ENCODE measurements at regions not wholly inside any gene's neighbourhood (a gene's known extent, or its start where the extent isn't known, plus 50 kb on each side); places are given as distances from the start of the nearest gene placed in this dataset.

- DNase-seq (ENCODE audit: low spot score), result no peak
Measured at GRCh38 chr16:86868070-86868469, 289.7 kb downstream of the FOXL1 start.

DNA sequence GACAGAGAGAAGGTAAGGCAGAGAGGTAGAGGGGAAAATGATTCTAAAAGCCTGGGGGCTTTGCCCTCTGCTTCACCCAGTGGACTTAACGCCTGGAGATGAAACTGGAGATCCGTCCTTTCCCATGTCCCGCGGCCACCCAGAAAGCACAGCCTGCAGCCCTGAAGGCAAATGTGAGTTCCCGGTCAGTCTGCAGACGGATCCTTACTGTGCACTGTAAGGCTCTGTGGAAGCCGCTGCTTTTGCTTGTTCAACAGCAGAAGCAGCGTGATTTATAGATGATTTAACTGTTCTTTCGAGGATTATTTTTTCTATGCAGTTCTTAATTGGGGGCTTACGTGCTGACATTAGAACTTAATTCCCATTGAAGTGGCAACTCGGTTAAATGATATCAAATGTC is 290.4 kb downstream of the FOXL1 start:
- DNase-seq (ENCODE audit: low spot score), result no peak

- no peak for DNase-seq (ENCODE audit: low spot score)
Measured at GRCh38 chr16:86869288-86870022, 291.1 kb downstream of the FOXL1 start.

DNA sequence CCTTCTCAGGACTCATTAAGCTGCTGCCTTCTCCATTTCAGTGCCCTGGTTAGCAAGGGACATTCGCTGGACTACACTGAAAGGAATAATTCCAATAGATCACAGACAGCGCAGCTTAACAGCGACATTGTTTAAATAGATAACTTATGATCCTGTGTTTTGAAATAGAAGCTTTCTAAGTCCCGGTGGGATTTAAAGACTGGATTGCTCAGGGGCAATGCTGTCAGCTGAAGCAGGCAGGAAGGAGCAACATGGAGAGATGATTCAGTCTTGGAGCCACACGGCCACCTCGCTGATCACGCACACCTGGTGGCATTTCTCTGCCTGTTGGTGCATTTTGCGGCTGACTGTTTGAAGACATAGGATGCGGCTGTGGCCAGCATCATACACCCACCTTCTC is 292.0 kb downstream of the FOXL1 start:
- no peak for DNase-seq (ENCODE audit: low spot score)

GRCh38 chr16:86872131-86872530 is 293.8 kb downstream of the FOXL1 start:
- DNase-seq (ENCODE audit: low spot score), result no peak

GRCh38 chr16:86872833-86873232 is 294.5 kb downstream of the FOXL1 start:
- no peak for DNase-seq (ENCODE audit: low spot score)

DNA sequence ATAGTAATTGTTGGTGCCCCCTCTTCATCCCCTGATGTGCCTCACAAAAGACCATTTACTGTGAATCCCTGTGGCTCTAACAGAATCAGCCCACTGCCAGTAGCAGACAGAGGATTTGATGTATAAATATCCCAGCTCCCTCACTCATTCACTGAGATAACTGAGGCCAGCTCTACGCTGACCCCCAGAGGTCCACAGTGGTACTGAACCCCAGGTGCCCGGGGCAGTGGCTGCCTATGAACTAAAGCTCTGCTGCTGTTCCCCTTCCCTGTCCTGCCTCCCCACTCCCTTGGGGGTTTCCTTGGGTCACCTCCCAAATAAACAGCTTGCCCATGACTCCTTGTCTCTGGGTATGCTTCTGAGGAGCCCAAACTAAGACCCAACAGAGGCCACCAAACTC is 295.8 kb downstream of the FOXL1 start:
- no peak for DNase-seq (ENCODE audit: low spot score)

- no peak for DNase-seq (ENCODE audit: low spot score)
Measured at GRCh38 chr16:86876499-86876898, 298.1 kb downstream of the FOXL1 start.

GRCh38 chr16:86877108-86877507 is 298.8 kb downstream of the FOXL1 start:
- DNase-seq (ENCODE audit: low spot score), result no peak

DNA sequence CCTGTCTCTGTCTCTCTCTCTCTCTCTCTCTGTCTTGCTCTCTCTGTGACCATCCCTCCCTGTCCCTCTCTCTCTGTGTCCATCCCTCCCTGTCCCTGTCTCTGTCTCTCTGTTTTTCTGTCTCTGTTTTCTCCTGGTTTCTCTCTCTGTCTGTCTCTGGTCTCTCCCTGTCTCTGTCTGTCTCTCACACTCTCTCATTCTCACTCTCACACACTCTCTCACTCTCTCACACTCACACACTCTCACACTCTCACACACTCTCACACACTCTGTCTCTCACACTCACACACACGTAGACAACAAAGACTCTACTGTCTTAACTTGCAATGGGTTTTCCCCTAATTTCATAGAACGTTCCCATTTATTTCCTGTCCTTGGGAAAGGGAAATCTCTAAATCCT is 299.5 kb downstream of the FOXL1 start:
- DNase-seq (ENCODE audit: low spot score), result no peak

DNA sequence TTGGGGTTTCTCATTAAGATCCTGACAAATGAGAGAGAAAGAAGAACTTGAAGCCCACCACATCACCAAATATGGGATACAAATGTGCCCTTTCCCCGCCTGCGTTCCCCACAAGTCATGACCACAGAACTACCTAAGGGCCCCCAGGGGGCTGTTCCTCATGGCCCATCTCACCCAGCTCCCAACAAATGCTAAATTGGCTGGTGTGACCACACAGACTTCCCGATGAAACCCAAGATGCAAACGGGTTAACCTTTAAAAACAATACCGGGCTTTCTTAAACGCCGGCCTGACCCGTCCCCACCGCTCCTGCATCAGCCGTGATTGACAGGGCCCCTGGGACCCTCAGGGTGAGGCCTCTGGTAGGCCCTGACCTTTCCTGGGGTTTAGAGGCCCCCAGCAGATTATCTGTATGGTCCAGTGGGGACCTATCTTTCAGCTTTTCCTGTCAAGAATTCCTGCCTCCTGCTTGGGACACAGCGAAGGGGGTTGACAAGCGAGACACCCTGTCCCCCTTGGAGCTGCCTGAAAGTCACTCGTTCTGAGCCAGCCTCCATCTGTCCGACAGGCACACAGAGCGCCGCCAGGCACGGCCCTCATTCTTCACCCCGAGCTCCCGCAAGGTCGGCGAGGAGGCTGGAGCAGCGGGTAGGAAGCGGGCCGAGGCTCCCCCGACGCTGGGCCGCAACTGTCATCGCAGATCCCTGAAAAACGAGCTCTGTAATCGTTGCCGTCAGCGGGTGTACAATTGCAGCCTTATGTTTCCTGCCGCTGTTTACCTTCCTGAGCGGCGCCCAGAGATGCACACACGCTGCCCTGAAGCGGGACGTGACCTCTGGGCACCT is 300.1 kb downstream of the FOXL1 start:
- no peak for DNase-seq (ENCODE audit: low spot score)

DNA sequence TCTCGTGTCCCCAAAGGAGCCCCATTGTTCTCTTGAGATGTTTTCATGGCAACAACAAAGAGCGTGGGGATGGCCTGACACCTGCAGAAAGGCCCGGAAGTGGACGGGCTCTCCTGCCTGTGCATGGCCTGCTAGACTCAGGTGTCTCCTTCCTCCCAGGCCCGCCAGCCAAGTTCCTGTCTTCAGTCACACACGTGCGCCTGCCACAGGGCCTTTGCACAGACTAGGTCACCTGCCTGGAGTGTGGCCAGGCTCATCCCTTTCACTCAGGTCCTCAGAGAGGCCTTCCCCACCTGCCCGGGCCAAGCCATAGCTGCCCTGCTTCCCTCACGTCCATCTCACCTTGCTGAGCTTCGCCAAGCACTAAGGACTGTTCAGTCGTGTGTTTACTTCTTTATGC is 300.9 kb downstream of the FOXL1 start:
- DNase-seq (ENCODE audit: low spot score), result no peak

- no peak for DNase-seq (ENCODE audit: low spot score)
Measured at GRCh38 chr16:86880316-86881117, 302.2 kb downstream of the FOXL1 start.

GRCh38 chr16:86881118-86881510 is 302.8 kb downstream of the FOXL1 start:
- no peak for DNase-seq (ENCODE audit: low spot score)

- DNase-seq (ENCODE audit: low spot score), result no peak
Measured at GRCh38 chr16:86881861-86882273, 303.5 kb downstream of the FOXL1 start.

DNA sequence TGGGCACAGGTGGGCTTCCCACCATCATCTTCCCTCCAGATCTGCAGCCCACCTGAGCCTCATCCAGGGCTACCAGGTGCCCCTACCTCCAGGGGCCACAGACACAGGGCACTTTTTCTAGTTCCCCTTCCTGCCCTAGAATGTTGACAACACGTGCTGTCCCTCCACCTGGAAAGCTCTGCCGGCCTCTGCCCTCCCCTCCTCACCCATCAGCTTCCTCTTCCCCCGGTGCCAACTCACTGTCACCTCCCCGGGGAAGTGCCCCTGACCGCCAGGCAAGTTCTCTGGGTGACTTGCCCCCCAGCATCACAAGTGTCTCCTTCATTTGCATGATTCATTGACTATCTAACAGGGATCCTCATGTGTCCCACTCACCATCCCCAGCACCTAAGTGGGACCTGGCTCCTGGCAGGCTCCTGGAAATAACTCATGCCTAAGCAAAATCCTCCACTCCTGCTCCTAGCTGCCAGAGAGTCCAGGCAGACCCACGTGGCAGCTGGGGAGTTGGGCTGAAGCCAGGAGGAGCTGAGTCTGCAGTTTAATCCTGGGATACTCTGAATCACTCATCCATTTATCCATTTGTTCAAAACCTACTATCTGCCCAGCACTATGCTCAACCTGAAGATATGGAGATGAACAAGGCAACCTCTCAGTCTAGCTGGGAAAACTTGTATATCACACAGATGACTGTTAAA is 304.4 kb downstream of the FOXL1 start:
- DNase-seq (ENCODE audit: low spot score), result no peak

GRCh38 chr16:86883583-86884389 is 305.4 kb downstream of the FOXL1 start:
- DNase-seq (ENCODE audit: low spot score), result no peak

GRCh38 chr16:86884390-86884650 is 306.0 kb downstream of the FOXL1 start:
- DNase-seq (ENCODE audit: low spot score), result no peak

DNA sequence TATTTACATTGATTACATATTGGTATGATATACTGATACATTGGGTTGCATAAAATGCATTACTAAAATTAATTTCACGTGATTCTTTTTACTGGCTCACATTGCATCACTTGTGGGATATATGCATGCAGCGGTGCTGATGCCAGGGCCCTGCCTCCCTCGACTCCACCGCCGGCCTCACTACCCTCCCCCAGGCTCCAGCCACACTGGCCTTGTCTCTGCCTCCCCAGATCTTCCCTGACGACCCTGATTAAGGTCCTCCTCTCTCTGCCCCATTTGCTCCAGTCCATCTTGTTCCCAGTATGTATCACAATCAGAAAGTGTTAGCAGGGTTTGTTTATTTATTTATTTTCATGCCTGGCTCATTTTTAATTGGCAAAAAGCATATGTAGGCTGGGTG is 306.8 kb downstream of the FOXL1 start:
- DNase-seq (ENCODE audit: low spot score), result no peak

DNA sequence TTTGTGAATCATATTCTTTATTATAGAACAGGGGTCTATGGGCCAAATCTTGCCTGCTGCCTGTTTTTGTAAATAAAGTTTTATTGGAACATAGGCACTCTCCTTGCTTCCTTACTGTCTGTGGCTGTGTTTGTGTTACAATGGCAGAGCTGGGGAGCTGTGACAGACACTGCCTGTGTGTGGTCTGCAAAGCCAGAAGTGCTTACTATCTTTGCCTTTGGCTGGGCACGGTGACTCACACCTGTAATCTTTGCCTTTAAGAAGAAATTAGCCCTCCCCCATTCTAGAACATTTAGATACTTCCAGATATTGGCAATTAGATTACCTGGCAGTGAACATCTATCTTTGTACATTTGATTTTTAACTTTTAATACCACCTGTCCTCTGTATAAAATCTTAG is 308.3 kb downstream of the FOXL1 start:
- no peak for DNase-seq (ENCODE audit: low spot score)

DNA sequence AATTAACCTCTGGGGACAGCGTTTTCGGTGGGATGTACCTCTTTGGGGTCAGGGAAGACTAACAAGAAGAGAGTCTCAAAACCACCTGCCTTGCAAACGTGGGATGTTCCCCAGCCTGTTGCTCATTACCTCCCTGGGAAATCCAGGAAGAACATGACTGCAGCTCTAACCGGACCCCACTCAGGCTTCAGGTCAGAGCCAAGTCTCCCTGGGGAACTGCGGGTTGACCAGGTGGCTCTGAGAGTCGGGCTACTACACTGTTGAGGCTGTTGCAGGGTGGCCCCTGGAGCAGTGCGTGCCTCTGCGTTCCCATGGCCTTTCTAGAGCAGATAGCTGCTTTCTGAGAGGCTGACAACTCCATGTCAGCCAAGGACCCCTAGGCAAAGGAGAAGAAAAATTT is 309.1 kb downstream of the FOXL1 start:
- no peak for DNase-seq (ENCODE audit: low spot score)

Data from CD4-positive, alpha-beta T cell treated with Interleukin-2 at 100 ng/mL for 4 hours (primary cell).